ENCODE measurements at regions not wholly inside any gene's neighbourhood (a gene's known extent, or its start where the extent isn't known, plus 50 kb on each side); places are given as distances from the start of the nearest gene placed in this dataset.

DNA sequence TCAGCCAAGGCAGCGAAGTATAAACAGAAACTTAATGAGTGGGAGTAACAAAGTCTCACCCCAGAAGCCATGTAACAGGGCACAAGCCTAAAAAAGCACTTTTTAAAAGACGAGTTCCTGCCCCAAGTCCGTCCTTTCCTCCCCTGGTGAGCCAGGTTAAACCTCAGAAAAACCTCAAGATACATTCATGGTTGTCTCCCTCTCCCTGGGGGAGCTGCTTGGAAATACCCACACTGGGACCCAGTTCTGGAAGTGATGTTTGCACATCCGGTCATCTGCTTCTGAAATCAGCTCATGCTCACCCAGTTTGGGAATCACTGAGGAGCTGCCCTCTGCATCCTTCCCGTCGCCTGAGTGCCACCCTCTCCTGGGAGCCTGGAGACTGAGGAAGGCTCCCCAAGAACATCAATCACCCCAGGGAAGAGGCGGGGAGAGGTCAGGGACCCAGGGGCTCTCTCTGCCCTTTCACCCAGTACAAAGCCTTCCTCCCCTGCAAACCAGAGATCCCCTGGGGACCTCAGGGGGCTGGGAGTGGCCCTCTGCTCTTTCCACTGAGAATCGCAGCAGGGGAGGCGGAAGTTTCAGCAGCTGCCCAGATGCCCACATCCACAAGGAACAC is 150.6 kb upstream of the AGAP1 start:
- WGBS, 5 donors, result 62 to 81% (median 73%) methylated on average over 9 of the region's 9 CpGs
- Histone ChIP-seq H3K4me3 (no peak overlapping the region), H3K27me3 (replicated peaks in 1 of 7) (peaks cover 0 to 9% (median 0%) of the 10 kb centered on the region in 7 donors), H3K4me1 (no peaks in the 10 kb centered on the region), H3K36me3 (no peaks in the 10 kb centered on the region), H3K27ac (peak overlapping the region in 7 of 8 donors; percentile 50 to 66 (median 62)), H3K9me3 (peaks cover 0 to 7% (median 2%) of the 10 kb centered on the region in 8 donors)
- no peak for DNase-seq
- intact Hi-C loops (cut with DNase I; ENCODE audit: low total_unique reads), result no loop called here
- TF ChIP-seq POLR2A (IDR thresholded peaks at IDR 0.05) (no peak), POLR2AphosphoS5 (IDR thresholded peaks at IDR 0.05) (no peak)
- TF ChIP-seq, protein P1, sequence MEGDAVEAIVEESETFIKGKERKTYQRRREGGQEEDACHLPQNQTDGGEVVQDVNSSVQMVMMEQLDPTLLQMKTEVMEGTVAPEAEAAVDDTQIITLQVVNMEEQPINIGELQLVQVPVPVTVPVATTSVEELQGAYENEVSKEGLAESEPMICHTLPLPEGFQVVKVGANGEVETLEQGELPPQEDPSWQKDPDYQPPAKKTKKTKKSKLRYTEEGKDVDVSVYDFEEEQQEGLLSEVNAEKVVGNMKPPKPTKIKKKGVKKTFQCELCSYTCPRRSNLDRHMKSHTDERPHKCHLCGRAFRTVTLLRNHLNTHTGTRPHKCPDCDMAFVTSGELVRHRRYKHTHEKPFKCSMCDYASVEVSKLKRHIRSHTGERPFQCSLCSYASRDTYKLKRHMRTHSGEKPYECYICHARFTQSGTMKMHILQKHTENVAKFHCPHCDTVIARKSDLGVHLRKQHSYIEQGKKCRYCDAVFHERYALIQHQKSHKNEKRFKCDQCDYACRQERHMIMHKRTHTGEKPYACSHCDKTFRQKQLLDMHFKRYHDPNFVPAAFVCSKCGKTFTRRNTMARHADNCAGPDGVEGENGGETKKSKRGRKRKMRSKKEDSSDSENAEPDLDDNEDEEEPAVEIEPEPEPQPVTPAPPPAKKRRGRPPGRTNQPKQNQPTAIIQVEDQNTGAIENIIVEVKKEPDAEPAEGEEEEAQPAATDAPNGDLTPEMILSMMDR (IDR thresholded peaks at IDR 0.05 in 8 of 11, conservative IDR thresholded peaks at IDR 0.05 in 3 of 11), result no peak

DNA sequence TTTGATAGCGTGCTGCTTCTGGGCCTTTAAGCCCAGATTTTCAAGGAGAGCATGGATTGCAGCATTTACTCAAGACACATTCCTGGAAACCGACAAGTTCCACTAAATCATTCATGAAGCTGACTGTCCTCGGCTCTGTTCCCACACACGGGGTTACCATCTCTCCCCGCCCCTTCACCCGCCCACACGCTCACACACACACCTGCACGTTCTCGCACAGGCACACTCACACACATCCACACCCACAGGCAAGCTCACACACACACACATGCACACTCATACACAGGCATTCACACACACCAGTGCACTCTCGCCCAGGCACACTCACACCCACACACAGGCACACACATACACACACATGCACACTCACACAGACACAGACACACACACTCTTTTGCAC is 150.0 kb upstream of the AGAP1 start:
- Histone ChIP-seq H3K27me3 (replicated peaks in 1 of 7) (peaks cover 0 to 10% (median 0%) of the 10 kb centered on the region in 7 donors), H3K9me3 (peaks cover 0 to 1% (median 0%) of the 10 kb centered on the region in 8 donors), H3K4me3 (no peak overlapping the region), H3K4me1 (no peaks in the 10 kb centered on the region), H3K36me3 (no peaks in the 10 kb centered on the region), H3K27ac (peak overlapping the region in 7 of 8 donors; percentile 50 to 66 (median 62))
- WGBS, 5 donors, result 71 to 83% (median 74%) methylated on average over 10 of the region's 10 CpGs
- intact Hi-C loops (cut with DNase I; ENCODE audit: low total_unique reads), result no loop called here
- DNase-seq, result no peak
- TF ChIP-seq POLR2A (IDR thresholded peaks at IDR 0.05) (no peak), POLR2AphosphoS5 (IDR thresholded peaks at IDR 0.05) (no peak)
- TF ChIP-seq, protein P1 (IDR thresholded peaks at IDR 0.05 in 8 of 11, conservative IDR thresholded peaks at IDR 0.05 in 3 of 11), result no peak

DNA sequence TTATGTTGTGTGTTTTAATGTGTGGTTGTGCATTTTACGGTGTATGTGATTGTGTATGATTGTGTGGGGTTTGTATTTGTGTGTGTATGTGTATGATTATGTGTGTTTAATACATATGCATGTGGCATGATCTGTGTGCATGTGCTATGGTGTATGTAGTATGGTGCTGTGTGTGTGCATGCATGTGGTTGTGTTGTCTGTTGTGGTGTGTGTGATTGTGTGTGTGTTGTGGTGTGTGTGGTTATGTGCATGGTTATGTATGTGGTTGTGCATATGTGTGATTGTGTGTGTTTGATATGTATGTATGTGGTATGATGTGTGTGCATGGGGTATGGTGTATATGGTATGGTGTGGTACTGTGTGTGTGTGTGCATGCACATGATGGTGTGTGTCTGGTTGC is 148.1 kb upstream of the AGAP1 start:
- Histone ChIP-seq H3K9me3 (no peaks in the 10 kb centered on the region), H3K27ac (no peak overlapping the region), H3K4me3 (no peak overlapping the region), H3K27me3 (replicated peaks in 1 of 7) (peaks cover 0 to 22% (median 0%) of the 10 kb centered on the region in 7 donors), H3K4me1 (no peaks in the 10 kb centered on the region), H3K36me3 (no peaks in the 10 kb centered on the region)
- WGBS, 5 donors, result 89 to 100% (median 93%) methylated on average over 1 of the region's 1 CpG
- TF ChIP-seq, protein P1 (IDR thresholded peaks at IDR 0.05 in 8 of 11, conservative IDR thresholded peaks at IDR 0.05 in 3 of 11), result no peak
- TF ChIP-seq POLR2A (IDR thresholded peaks at IDR 0.05) (no peak), POLR2AphosphoS5 (IDR thresholded peaks at IDR 0.05) (no peak)
- DNase-seq, result no peak
- intact Hi-C loops (cut with DNase I; ENCODE audit: low total_unique reads), result no loop called here

DNA sequence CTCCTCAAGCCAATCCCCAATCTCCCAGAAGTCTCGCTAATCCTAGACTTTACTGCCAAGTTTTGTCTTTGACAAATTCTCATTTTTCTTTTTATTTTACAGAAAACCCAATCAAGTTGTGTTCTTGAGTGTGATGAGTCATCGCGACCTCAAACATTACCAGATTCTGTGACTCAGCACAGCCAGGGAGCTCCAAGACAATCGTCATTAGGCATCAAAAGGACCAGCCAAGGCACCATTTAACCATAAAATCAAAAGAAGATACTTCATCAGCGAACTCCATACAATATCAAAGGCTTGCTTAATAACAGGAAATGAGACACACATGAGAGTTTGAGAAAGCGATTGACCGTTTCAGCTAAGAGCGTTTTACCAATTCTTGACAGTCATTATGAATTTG is 146.2 kb upstream of the AGAP1 start:
- TF ChIP-seq, protein P1 (IDR thresholded peaks at IDR 0.05 in 8 of 11, conservative IDR thresholded peaks at IDR 0.05 in 3 of 11), result no peak
- TF ChIP-seq POLR2A (IDR thresholded peaks at IDR 0.05) (no peak), POLR2AphosphoS5 (IDR thresholded peaks at IDR 0.05) (no peak)
- intact Hi-C loops (cut with DNase I; ENCODE audit: low total_unique reads), result no loop called here
- no peak overlapping the region for H3K4me3 ChIP-seq

More for the DNA sequence above, 146.2 kb upstream of the AGAP1 start:
- 81 to 86% (median 83%) methylated on average over 8 of the region's 8 CpGs for WGBS, 5 donors
- peaks cover 0 to 26% (median 0%) of the 10 kb centered on the region in 7 donors for H3K27me3 ChIP-seq (replicated peaks in 1 of 7)
- H3K9me3 ChIP-seq, result no peaks in the 10 kb centered on the region
- no peak for DNase-seq
- no peaks in the 10 kb centered on the region for H3K4me1 ChIP-seq
- H3K36me3 ChIP-seq, result no peaks in the 10 kb centered on the region
- no peak overlapping the region for H3K27ac ChIP-seq

Data from spleen (tissue), 11 donors.